Stimulated activated CD8-positive, alpha-beta memory T cell treated with anti-CD3 and anti-CD28 coated beads, Interleukin-15, amount 100 ng/mL, for 4 hours (primary cell): ENCODE measurements at regions not wholly inside any gene's neighbourhood (a gene's known extent, or its start where the extent isn't known, plus 50 kb on each side); places are given as distances from the start of the nearest gene placed in this dataset.

Source experiments
- DNase-seq, 2 donors: peaks; one replicate each; pipeline ENCODE4 v3.0.0-alpha.2; 2020; ENCODE audit warnings: low read depth in 2 of 2

DNA sequence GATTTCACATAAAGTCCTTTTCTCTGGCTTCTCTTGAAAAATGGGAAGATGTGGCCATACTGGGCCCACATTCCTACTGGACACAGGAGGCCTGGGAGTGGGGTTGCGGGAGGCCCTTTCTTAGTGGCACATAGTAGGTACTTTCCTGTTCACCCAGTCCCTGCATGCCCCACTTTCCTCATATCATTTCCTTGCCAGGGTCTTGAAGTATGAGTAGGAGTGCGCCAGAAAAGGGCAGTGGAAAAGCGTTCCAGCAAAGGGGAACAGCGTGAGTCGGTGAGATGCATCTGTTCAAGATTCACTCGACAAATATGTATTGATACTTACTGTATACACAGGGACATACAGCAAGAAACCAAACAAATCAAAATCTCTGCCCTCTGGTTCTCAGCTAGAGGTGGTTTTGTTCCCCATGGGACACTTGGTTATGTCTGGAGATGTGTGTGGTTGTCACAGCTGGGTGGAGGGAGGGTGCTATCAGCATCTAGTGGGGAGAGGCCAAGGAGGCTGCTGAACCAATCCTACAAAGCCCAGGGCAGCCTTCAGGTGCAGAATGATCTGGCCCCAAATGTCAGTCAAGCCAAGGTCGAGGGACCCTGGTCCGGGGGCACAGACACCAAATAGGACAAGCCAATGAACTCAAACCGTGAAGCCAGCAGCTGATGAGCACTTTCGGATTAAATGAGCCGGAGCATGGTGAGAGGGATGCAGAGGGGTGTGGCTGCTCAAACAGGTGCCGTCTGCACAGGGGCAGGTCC is 151.4 kb downstream of the CEBPB start:
- DNase-seq: no peak

DNA sequence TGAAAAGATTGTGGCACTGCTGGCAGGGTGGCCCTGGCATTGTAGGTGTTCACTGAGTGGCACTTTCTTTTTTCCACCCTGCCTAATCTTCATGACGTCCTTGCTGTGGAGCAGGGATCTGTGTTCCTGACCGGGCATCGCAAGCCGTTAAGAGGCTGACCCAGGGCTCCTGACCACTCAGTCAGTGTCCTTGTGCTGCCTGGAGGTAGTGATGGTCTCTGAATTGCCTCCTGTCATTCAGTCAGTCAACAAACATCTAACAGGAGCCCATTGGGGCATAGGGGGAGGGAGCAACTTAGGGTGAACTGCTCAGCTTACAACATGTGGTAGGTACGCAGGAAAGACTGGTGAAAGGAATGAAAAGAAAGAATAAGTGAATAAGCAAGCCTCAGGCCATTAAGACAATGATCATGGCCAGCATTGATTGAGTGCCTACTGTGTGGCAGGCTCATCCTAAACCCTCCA is 152.0 kb downstream of the CEBPB start:
- DNase-seq: no peak

DNA sequence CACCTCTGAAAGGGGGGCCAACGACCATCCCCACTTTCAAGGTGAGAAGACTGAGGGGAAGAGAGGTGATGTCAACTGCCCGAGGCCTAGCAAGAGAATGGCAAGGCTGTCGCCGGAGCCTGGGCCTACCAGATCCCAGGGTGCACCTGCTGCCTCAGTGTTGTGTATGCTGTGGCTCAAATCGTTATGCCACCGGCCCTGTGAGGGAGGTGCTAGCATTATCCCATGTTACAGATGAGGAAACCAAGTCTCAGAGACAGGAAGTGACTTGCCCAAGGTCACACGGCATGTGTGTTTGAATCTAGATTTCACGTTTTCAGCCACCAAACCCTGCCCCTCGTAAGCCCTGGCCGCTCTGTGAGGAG is 152.5 kb downstream of the CEBPB start:
- DNase-seq: no peak

DNA sequence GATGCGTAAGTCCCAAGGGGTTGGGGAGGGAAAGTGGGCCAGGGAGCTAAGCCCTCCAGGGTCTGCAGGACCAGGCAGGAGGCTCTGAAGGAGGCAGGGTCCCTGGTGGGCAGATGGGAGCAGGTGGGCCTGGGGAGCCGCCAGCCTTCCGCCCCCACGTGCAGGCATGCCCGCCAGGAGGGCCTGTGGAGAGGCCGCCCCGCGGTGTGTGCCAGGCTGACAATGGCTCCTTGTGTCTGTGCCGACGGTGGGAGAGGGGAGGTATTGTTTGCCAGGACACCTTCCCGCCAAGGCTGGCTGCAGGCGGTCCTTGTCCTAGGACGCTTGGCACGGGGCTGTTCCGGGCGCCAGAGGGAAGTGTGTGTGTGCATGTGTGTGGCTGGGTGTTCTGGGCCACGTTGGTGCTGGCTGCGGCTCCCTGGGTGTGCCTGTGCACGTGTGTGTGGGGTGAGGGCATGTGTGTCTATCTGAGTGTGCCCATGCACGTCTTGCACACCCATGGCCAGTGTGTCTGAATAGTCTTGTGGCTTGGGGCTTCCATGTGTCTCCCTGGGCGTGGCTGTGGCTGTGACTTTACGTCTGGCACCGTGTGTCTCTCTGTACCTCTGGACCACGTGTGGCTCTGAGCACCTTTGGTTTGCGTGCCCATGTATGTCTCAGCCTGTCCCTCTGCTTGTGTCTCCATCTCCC is 153.0 kb downstream of the CEBPB start:
- no peak for DNase-seq

DNA sequence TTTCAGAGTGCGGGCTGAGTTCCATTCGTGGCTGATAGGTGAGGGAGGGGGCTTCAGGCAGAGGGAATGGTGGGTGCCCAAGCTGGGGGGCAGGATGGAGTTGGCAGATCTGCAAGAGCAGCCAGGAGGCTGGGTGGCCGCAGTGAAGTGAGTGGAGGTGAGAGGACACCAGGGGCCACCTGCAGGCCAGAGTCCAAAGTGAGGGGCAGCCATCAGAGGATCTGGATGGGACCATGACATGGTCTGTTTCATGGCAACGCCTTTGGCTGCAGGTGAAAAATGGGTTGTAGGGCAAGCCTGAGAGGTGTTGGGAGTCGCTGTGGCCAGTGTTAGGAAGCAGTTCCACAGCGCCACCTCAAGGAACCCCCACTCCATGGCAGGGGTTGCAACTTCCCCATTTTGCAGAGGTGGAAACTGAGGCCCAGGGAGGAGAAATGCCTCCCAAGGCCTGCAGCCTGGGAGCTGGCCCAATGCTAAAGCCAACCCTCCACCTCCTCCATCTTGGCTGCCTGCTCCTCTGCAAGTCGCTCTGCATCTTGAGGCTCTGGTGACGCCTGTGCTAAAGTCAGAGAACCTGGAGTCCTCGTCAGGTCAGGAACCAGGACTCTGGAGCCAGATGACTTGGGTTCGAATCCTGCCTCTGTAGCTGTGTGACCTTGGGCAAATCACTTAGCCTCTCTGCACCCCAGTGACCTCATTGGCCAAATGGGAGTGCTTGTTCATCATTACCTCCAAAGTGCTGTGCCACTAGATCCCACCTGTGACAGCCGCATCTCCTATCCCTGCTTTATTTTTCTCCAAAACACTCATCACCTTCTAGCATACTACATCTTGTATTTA is 153.8 kb downstream of the CEBPB start:
- DNase-seq: no peak

DNA sequence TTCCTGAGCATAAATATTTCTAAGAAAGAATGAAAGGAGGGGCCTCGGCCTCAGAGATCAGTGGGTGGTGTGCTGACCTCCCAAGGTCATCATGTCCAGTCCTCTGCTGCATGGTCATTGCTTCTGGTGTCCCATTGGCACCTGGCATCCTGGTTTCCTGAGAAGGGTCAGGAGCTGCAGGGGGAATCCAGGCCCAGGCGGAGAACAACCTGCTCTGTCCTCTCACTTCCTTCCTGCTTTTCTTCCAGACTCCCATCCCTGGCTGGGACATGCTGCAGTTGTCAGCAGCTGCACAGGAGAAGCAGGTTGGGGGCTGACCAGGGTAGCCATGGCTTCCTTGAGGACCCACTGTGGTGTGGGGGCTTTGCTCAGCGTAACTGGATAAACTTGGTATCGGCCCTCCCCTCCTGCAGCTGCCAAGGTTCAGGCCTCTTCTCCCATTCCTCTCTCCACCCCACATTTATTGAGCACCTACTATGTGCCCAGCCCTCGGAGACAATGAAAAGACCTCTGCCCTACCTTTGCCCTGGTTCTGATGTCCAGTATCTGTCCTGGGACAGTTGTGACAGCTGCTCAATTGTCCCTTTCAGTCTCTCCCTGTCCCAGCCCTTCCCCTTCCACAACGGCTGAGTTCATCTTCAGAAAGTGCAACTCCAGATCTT is 155.2 kb downstream of the CEBPB start:
- DNase-seq: no peak

DNA sequence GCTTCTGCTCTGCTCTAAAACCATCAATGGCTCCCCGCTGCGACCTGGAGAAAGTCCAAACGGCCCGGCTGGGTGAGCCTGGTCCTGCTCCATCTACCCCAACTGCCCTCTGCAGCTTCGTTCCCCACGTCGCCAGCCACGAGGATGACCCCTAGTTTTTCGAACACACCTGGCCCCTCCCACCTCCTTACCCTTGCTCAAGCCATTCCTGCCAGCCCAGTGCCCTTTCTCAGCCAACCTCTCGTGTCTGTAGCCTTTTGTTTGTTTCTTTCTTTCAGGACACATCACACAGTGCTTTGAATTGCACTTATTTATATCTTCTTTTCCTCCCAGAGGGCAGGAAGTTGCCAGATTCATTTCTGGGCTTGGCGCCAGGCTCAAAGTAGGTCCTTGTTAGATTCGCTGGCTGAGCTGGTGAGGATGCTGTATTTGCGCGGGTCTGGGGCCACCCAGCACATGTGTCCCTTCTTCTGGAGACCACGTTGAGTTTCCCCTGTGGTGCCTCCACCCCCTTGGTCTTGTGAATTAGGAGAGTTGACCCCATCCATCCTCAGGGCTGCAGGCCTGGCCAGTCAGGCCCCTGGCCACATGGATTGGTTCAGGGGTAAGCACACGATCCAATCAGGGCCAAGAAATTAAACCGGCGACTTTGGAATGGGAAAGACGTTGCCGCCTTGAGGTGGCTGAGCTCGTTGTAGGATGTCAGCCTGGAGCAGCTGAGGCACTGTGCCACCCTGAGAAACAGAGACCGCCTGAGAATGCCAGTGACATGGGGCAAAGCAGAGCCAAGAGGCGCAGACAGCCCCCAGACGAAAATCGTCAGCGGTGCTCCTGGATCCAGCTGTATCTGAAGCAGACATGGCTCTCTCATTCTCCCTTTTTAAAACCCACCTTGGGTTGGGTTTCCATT is 156.0 kb downstream of the CEBPB start:
- DNase-seq: no peak

DNA sequence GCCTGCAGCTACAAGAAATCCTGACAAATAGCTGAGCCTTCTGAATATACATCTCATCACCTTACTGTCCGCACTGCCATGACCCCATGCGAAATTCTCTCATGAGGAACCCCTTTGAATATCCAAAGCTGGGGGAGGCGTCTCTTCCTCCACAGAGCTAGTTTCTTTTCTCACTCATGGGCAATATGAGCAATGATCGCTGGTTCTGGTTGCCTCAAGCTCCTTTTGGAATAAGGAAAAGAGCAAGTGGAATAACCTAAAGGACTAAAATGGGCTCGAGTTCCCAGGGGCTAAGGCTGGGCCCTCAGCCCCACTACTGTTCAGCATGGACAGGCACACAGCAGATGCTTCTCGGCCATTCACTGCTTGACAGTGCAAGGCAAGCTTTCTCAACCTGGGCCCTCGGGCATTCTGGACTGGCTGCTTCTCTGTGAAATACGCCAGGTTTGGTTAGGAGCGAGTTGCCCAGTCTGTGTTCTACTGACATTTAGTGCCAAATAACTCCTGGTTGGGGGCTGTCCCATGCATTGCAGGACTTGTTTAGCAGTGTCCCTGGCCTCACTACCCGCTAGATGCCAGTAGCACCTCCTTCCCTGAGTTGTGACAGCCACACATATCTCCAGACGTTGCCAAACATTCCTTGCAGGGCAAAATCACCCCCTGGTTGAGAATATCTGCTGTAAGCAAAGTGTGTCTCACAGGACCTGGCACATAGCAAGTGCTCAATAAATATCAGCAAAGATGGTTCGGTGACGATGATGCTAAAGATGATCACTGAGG is 156.8 kb downstream of the CEBPB start:
- no peak for DNase-seq

DNA sequence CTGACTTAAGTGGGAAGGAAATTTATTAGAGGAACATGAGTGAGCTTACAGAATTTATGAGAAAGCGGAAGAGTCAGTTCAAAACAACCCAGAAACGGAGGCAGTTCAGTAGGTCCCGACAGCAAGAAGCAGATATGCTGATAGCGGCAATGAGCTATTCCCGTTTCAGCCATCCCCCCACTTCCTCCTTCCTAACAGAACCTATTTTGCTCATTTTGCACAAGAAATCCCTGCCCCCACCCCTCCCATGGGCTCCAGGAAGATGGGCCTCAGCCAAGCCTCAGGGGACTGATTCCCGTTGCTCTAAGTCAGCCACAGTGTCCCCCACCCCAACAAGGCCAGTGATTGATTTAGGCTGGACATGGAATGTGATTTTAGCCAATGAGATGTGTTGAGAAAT is 157.5 kb downstream of the CEBPB start:
- no peak for DNase-seq

DNA sequence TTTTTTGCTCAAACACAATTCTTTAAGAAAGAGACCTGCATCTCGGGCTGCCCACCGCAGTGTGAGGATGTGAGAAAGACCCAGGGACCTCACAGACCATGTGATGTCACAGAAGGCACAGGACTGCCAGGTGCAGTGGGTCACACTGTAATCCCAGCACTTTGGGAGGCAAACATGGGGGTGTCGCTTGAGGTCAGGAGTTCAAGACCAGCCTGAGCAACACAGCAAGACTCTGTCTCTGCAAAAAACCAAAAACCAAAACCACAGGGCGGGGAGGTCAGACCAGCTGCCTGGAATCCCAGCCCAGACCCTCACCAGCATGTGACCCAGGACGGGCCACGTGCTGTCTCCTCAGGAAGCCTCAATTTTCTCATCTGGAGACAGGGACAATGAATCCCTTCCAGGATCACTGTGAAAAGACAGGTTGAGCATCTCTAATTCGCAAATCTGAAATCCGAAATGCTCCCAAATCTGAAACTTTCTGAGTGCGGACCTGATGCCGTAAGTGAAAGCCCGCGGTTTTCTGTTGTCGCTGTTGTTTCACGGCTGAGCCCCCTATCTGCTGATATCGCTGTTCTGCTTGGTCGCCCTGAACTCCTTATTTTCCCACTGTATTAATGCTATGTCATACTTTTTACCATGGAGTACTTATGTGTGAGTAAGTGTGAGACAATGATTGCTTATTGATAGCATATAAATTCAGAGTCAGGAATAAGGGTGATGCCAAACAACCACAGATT is 159.5 kb upstream of the PTPN1 start:
- DNase-seq: no peak

DNA sequence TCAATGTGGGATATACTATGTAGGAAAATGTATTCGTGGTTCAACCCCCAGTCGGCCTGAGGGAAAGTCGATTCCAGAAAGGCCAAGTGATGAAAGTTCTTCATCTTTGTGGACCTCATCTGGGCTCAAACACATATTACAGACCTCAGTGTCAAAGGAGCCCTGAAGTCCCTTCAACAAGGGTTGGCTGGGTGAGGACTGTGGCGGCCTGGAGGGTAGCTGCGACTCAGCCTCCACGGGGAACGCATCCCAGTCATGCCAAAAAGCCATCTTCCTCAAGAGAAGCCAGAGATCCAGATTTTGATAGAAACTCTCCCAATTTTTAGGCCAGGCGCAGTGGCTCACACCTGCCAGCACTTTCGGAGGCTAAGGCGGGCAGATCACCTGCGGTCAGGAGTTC is 158.6 kb upstream of the PTPN1 start:
- DNase-seq: no peak

DNA sequence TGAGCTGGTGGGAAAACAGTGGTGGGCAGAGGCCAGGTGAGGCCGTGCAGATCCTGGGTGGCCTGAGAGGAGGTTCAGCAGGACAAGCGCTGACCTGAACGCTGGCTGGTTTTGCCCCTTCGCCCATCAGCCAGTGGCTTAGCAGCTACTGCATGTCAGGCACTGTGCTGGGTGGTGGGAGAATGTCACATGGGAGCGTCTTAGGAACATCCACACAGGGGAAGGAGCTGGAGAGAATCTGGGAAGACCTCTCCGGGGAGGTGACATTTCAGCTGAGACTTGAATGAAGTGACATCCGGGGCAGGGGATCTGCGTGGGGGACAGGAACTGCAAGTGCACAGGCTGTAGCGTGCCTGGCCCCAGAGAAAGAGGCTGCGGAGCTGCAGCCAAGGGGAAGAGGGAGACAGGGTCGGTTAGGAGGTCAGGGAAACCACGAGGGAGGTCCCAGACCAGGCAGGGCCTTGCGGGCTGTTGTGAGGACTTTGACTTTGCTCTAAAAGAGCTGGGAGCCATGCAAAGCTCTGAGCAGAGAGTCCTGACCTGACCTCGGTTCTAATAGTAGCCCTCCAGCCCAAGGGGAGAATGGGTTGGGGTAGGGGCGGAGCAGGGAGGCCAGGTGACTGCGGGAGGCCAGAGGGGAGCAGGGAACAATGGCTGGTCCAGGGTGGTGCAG is 156.8 kb upstream of the PTPN1 start:
- DNase-seq: no peak

DNA sequence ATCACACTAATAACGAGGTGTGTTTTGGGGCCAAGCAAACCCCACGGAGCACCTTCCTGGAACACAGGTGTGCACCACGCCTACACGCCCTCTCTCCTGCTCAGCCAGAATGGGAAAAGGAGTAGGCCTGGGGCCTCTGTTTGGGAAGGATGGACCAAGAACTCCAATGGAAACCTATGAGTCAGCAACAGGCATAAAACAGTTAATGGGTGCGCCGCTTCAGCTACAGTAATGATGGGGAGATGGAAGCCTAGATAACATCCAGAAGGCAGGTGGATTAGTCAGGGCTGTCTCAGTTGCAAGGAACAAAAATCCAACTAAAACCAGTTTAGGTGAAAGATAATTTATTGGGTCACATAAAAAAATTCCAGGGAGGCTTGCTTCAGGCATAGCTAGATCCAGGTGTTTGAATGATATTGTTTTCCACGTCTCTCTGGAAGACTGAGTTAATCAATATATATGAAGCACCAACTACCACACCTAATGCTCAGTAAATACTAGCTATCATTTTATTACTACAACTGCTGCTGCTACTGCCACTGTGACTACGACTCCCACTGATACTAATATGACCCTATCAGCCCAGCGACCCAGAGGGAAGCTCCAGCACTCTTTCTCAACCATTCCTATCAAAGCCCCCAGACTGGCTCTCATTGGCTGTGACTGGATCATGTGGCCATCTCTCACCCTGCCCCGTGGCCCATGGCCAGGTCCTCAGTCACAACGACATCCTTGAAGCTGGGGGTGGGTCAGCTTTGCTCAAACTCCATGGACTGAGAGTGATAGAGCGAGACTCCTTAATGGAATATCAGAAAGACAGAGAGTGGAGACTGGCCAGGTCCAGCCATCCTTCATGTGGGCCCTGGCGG is 155.2 kb upstream of the PTPN1 start:
- no peak for DNase-seq

DNA sequence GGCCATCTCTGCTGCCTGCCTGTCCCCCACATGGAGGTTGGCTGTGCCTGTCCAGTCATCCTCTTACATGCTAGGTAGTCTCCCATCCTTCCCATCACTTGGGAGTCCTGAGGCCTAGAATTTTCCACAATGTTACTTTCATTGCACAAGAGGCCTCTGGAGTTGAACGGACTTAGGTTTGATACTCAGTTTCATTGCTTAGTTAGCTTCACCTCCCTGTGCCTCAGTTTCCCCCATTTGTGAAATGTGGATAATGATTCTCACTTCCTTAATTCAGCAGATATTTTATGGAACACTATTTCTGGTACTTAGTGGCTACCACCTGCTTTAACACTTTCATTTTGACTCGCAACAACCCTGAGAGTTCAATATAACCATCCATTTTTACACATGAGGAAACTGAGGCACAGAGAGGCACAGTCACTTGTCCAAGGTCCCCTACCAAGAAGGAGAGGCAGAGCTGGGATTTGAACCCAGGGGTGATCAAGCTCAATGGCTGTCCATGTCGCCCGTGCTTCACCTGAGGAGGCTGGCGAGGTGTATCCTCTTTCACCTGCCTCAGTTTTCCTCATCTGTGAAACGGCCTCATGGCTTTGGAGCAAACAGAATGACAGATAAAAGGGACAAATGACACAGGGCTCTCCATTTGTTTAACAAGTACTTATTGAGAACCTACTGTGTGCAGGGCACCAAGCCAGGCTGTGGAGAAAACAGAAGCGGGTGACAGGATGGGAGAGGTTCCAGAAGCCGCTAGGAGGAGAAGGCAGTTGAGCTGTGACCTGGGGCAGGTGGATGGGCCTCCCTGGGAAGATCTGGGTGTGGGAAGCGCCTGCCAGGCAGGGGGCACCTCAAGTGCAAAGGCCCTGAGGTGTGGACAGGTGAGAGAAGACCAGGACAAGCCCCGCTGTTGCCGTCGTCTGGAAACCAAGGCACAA is 154.3 kb upstream of the PTPN1 start:
- no peak for DNase-seq

DNA sequence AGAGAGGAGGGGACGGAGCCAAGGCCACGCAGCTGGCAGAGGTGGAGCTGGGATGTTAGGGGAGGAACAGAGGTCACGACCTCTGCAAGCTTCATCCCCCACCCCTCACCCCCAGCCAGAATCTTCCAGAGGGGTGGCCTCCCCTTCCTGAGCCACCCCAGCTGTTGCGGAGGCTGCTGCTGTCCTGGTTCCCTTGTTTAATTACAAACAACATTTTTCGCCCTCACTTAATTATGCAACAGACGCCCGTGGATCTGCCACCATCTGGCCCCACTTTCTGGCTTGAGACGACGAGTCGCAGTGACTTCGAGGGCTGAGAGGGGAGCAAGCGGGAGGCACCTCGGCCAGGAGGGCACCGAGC is 153.7 kb upstream of the PTPN1 start:
- DNase-seq: no peak

DNA sequence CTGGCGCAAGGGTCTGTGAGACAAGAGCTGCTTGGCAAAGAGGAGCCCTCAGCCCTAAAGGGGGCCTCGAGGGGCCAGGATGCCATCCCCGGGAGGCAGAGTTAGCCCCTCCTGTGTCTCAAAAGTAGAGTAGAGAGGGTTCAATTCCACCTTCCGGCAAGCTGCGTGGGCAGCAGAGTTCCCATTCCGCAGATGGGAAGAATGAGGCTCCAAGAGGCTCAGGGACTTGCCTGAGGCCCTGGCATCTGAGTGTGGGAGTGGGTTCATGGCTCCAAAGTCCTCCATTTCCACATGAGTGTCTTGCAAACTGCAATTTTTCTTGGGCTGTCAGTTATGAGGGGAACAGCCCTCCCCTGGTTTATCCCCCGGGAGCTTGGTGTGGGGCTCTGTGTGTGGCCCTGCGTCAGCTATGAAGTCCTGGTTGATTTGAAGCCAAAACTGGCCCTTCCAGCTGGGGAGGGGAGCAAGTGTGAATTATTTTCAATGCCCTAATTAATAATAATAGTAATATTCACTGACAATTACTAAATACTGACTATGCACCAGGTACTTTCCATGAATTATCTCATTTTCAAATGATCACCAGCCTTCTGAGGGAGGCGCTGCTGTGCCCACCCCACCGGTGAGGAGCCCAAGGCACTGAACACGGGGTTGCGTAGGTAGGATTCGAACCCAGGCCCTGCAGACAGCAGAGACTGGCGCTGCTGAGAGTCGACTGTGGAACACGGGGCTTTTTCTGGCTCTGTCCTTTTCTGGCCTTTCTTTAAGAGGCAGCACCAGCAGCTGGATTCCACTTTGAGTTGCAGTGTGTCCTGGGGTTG is 153.0 kb upstream of the PTPN1 start:
- no peak for DNase-seq
